Smooth muscle cell (in vitro differentiated cells): ENCODE measurements at regions not wholly inside any gene's neighbourhood (a gene's known extent, or its start where the extent isn't known, plus 50 kb on each side); places are given as distances from the start of the nearest gene placed in this dataset.
A peak's percentile ranks its signal among the peaks of the same experiment; 100 is the strongest.

ENCODE experiments used
- DNase-seq: peaks from one replicate; lab custom pipeline; 2025; ENCODE audit not compliant: unreplicated experiment; lab: John Stamatoyannopoulos, UW
- H2AFZ ChIP-seq: fragments of 200-600 bp; sonication (generic); 2 replicates; pipeline ENCODE4 v1.6.0; 2016; ENCODE audit warnings: antibody characterized with exemption, low read depth, mild to moderate bottlenecking
- H3F3A ChIP-seq: fragments of 200-600 bp; sonication (generic); 2 replicates; pipeline ENCODE4 v1.6.0; 2017; ENCODE audit warnings: antibody characterized with exemption, low read depth
- H3K27ac ChIP-seq: fragments of 200-600 bp; sonication (generic); 2 replicates; pipeline ENCODE4 v1.5.1; 2016; ENCODE audit warnings: low read depth, mild to moderate bottlenecking
- H3K27me3 ChIP-seq: fragments of 200-600 bp; sonication (generic); 2 replicates; pipeline ENCODE4 v1.6.1; 2016; ENCODE audit warnings: low read depth, mild to moderate bottlenecking
- H3K36me3 ChIP-seq: fragments of 200-600 bp; sonication (generic); 2 replicates; pipeline ENCODE4 v1.5.1; 2016; ENCODE audit warnings: low read depth
- H3K4me1 ChIP-seq: fragments of 200-600 bp; sonication (generic); 2 replicates; pipeline ENCODE4 v1.5.1; 2016; ENCODE audit warnings: low read depth
- H3K4me2 ChIP-seq: fragments of 200-600 bp; sonication (generic); 2 replicates; pipeline ENCODE4 v1.6.0; 2016; ENCODE audit warnings: mild to moderate bottlenecking
- H3K4me3 ChIP-seq: fragments of 200-600 bp; sonication (generic); 2 replicates; pipeline ENCODE4 v1.5.1; 2016; ENCODE audit warnings: mild to moderate bottlenecking
- H3K79me2 ChIP-seq: fragments of 200-600 bp; sonication (generic); 2 replicates; pipeline ENCODE4 v1.6.0; 2016; ENCODE audit warnings: low read depth, mild to moderate bottlenecking
- H3K9ac ChIP-seq: fragments of 200-600 bp; sonication (generic); 2 replicates; pipeline ENCODE4 v1.6.0; 2016; ENCODE audit warnings: low read depth
- H3K9me3 ChIP-seq: fragments of 200-600 bp; sonication (generic); replicated peaks from 2 replicates; pipeline ENCODE4 v1.5.1; 2016; ENCODE audit warnings: low read depth
- H4K20me1 ChIP-seq: fragments of 200-600 bp; sonication (generic); 2 replicates; pipeline ENCODE4 v1.6.0; 2016; ENCODE audit warnings: low read depth
- CTCF ChIP-seq: fragments of 200-600 bp; sonication (generic); IDR thresholded peaks from 2 replicates; pipeline ENCODE4 v1.5.1; 2017; ENCODE audit warnings: borderline replicate concordance, mild to moderate bottlenecking, antibody characterized with exemption; ENCODE audit not compliant: insufficient read depth, poor library complexity, severe bottlenecking
- WGBS: methylation state at CpG from one replicate; pipeline ENCODE4 v1.1.7; 2016; ENCODE audit warnings: low lambda C conversion rate; 5-methylcytosine and 5-hydroxymethylcytosine counted together

- Histone ChIP-seq H3K9me3 (no peaks in the 10 kb centered on the region), H3K27ac (no peak overlapping the region), H3K4me1 (peaks cover 3% of the 10 kb centered on the region), H3F3A (no peaks in the 10 kb centered on the region), H3K4me2 (no peak overlapping the region), H3K79me2 (no peaks in the 10 kb centered on the region), H3K36me3 (no peaks in the 10 kb centered on the region), H3K4me3 (no peak overlapping the region), H3K9ac (no peak overlapping the region), H3K27me3 (no peaks in the 10 kb centered on the region), H2AFZ (no peak overlapping the region), H4K20me1 (no peaks in the 10 kb centered on the region)
- no peak for TF ChIP-seq CTCF
- WGBS, result 67% methylated on average over 1 of the region's 1 CpG
- no peak for DNase-seq
Observed at GRCh38 chr21:35915030-35915429, 145.3 kb downstream of the SETD4 start.

GRCh38 chr21:35911412-35912191, 148.7 kb downstream of the SETD4 start:
- WGBS, result 80% methylated on average over 4 of the region's 4 CpGs
- no peaks in the 10 kb centered on the region for H3K36me3 ChIP-seq
- H3K4me1 ChIP-seq, result peaks cover 9% of the 10 kb centered on the region

GRCh38 chr21:35909456-35910223, 150.7 kb downstream of the SETD4 start:
- Histone ChIP-seq H3K9ac (no peak overlapping the region), H3K4me2 (no peak overlapping the region), H3K36me3 (no peaks in the 10 kb centered on the region), H3K27ac (peak overlapping the region; percentile 10), H3K79me2 (no peaks in the 10 kb centered on the region), H3K9me3 (no peaks in the 10 kb centered on the region), H2AFZ (peak overlapping the region; percentile 75), H3K4me1 (peaks cover 9% of the 10 kb centered on the region), H4K20me1 (no peaks in the 10 kb centered on the region), H3F3A (peaks cover 9% of the 10 kb centered on the region), H3K27me3 (no peaks in the 10 kb centered on the region), H3K4me3 (no peak overlapping the region)
- no peak for TF ChIP-seq CTCF
- 56% methylated on average over 1 of the region's 1 CpG for WGBS
- DNase-seq, result no peak

More at GRCh38 chr21:35911412-35912191, 148.7 kb downstream of the SETD4 start:
- Histone ChIP-seq H3F3A (peaks cover 9% of the 10 kb centered on the region), H3K4me3 (no peak overlapping the region), H2AFZ (no peak overlapping the region), H3K27ac (no peak overlapping the region), H3K4me2 (no peak overlapping the region), H3K9me3 (no peaks in the 10 kb centered on the region), H4K20me1 (no peaks in the 10 kb centered on the region), H3K79me2 (no peaks in the 10 kb centered on the region), H3K9ac (no peak overlapping the region), H3K27me3 (no peaks in the 10 kb centered on the region)
- no peak for DNase-seq
- TF ChIP-seq CTCF, result no peak
